ENCODE measurements at regions not wholly inside any gene's neighbourhood (a gene's known extent, or its start where the extent isn't known, plus 50 kb on each side); places are given as distances from the start of the nearest gene placed in this dataset.
"Not testable (repeated sequence)": the region's sequence is repeated elsewhere in the genome, so short reads cannot be mapped to it uniquely, and the experiment has no call there.

DNA sequence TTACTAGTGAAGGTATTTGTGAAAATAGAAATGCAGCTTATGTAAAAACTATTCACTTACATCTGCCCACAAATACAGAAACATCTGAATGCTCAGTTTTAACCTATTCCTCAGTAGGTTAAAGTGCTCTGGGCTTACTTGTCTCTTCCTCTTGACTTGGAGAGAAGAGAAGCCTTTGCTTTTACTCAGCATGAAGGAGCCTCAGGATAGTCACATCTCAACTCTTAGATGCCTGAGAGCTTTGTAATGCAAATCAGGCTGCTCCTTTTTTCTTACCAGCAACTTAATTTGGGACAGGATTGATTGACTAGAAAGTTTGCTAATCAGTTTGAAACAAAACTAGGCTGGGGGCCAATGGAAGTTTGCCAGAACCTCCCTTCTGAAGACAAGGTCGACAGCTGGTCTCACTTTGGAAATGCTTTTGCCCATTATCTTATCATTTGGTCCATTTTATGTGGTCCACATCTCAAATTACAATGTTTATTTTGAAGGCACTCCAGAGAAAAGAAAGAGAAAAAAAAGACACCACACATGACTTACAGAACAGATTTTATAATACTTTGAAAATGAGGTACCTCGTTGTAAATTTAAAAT is 274.9 kb upstream of the FRG1 start:
- H2BK120ac ChIP-seq (ENCODE audit: low read depth, low read length); H3K9me3 ChIP-seq (ENCODE audit: control insufficient read depth, insufficient read depth, low read length); H3K4ac ChIP-seq (ENCODE audit: low read depth, low read length); H4K5ac ChIP-seq (ENCODE audit: low read depth, low read length); H3K4me2 ChIP-seq (ENCODE audit: low read depth, low read length); H3K27ac ChIP-seq (ENCODE audit: insufficient read depth, low read length); H2BK5ac ChIP-seq (ENCODE audit: low read depth, low read length, poor library complexity, severe bottlenecking); H4K91ac ChIP-seq (ENCODE audit: insufficient read depth, low read depth, low read length); H3K9ac ChIP-seq (ENCODE audit: low read depth, low read length); ATAC-seq (ENCODE audit: low read depth); dilution Hi-C loops (cut with HindIII; ENCODE audit: low sequenced_read_pairs, unreplicated experiment); H3K56ac ChIP-seq (ENCODE audit: extremely low read depth, insufficient read depth, low read length); H3K14ac ChIP-seq (replicated peaks; ENCODE audit: low read depth, low read length); BruUV-seq (replicated peaks); in situ Hi-C loops (cut with MboI; ENCODE audit: low sequenced_read_pairs); H2BK15ac ChIP-seq (ENCODE audit: low read depth, low read length); H2AK9ac ChIP-seq (replicated peaks; ENCODE audit: low read depth, low read length, poor library complexity); intact Hi-C loops (cut with micrococcal nuclease); CTCF ChIA-PET; H3K9me1 ChIP-seq (ENCODE audit: insufficient read depth, low read length); H3K4me3 ChIP-seq (ENCODE audit: insufficient read depth, low read depth, low read length); H2AFZ ChIP-seq (replicated peaks; ENCODE audit: low read length, poor library complexity); H3K27me3 ChIP-seq (ENCODE audit: control insufficient read depth, insufficient read depth, low read length); H3K23ac ChIP-seq (ENCODE audit: low read depth, low read length); H3K36me3 ChIP-seq (ENCODE audit: control insufficient read depth, insufficient read depth, low read length); H3K18ac ChIP-seq (ENCODE audit: low read depth, low read length); H4K8ac ChIP-seq (ENCODE audit: low read depth in 2 of 2, low read length in 2 of 2); H4K20me1 ChIP-seq (ENCODE audit: insufficient read depth, low read length); POLR2A ChIA-PET (ENCODE audit: unreplicated experiment); H2BK20ac ChIP-seq (ENCODE audit: low read depth, low read length); H3K79me1 ChIP-seq (ENCODE audit: low read depth in 1 of 2, low read length in 2 of 2); H2AK5ac ChIP-seq (ENCODE audit: low read depth, low read length); DNase-seq; H3K4me1 ChIP-seq (ENCODE audit: control insufficient read depth, insufficient read depth, low read length): not testable (repeated sequence)
- WGBS, 2 experiments (ENCODE audit: extremely low coverage in 2 of 2, insufficient read length in 1 of 2), result no CpG with 5 or more reads among the region's 2 CpGs

DNA sequence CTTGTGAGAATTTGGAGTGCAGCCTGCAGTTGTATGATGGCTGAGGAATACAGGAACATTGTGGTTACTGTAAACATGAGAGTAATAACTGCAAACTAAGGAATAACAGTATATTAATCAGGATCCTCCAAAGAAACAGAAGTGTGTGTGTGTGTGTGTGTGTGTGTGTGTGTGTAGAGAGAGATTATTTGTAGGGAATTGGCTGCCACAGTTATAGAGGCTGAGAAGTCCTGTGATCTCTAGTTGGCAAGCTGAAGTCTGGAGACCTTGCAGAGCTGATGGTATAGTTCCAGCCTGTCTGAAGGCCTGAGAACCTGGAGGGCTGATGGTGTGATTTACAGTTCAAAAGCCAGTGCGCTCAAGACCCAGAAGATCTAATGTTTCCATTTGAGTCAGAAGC is 273.3 kb upstream of the FRG1 start:
- no CpG with 5 or more reads among the region's 1 CpG for WGBS, 2 experiments (ENCODE audit: extremely low coverage in 2 of 2, insufficient read length in 1 of 2)
- BruUV-seq (replicated peaks); H3K14ac ChIP-seq (replicated peaks; ENCODE audit: low read depth, low read length); H3K9me3 ChIP-seq (ENCODE audit: control insufficient read depth, insufficient read depth, low read length); H3K9ac ChIP-seq (ENCODE audit: low read depth, low read length); H2AFZ ChIP-seq (replicated peaks; ENCODE audit: low read length, poor library complexity); POLR2A ChIA-PET (ENCODE audit: unreplicated experiment); H3K23ac ChIP-seq (ENCODE audit: low read depth, low read length); H2BK5ac ChIP-seq (ENCODE audit: low read depth, low read length, poor library complexity, severe bottlenecking); H3K27me3 ChIP-seq (ENCODE audit: control insufficient read depth, insufficient read depth, low read length); H4K8ac ChIP-seq (ENCODE audit: low read depth in 2 of 2, low read length in 2 of 2); H3K79me1 ChIP-seq (ENCODE audit: low read depth in 1 of 2, low read length in 2 of 2); H2BK20ac ChIP-seq (ENCODE audit: low read depth, low read length); H2AK9ac ChIP-seq (replicated peaks; ENCODE audit: low read depth, low read length, poor library complexity); H4K91ac ChIP-seq (ENCODE audit: insufficient read depth, low read depth, low read length); DNase-seq; H3K4ac ChIP-seq (ENCODE audit: low read depth, low read length); dilution Hi-C loops (cut with HindIII; ENCODE audit: low sequenced_read_pairs, unreplicated experiment); H2BK120ac ChIP-seq (ENCODE audit: low read depth, low read length); H3K4me3 ChIP-seq (ENCODE audit: insufficient read depth, low read depth, low read length); H3K9me1 ChIP-seq (ENCODE audit: insufficient read depth, low read length); H3K36me3 ChIP-seq (ENCODE audit: control insufficient read depth, insufficient read depth, low read length); H3K27ac ChIP-seq (ENCODE audit: insufficient read depth, low read length); in situ Hi-C loops (cut with MboI; ENCODE audit: low sequenced_read_pairs); H4K20me1 ChIP-seq (ENCODE audit: insufficient read depth, low read length); H3K4me1 ChIP-seq (ENCODE audit: control insufficient read depth, insufficient read depth, low read length); CTCF ChIA-PET; H3K18ac ChIP-seq (ENCODE audit: low read depth, low read length); H3K56ac ChIP-seq (ENCODE audit: extremely low read depth, insufficient read depth, low read length); intact Hi-C loops (cut with micrococcal nuclease); H4K5ac ChIP-seq (ENCODE audit: low read depth, low read length); H3K4me2 ChIP-seq (ENCODE audit: low read depth, low read length); H2BK15ac ChIP-seq (ENCODE audit: low read depth, low read length); ATAC-seq (ENCODE audit: low read depth); H2AK5ac ChIP-seq (ENCODE audit: low read depth, low read length): not testable (repeated sequence)

All from IMR-90 (cell line).